HT-29 (cell line): ENCODE measurements at regions not wholly inside any gene's neighbourhood (a gene's known extent, or its start where the extent isn't known, plus 50 kb on each side); places are given as distances from the start of the nearest gene placed in this dataset.
A peak's percentile ranks its signal among the peaks of the same experiment; 100 is the strongest.

Experiments
- DNase-seq: peaks from one replicate; pipeline ENCODE4 v3.0.0-alpha.2; 2015; ENCODE audit warnings: low spot score

- no peak for DNase-seq
These were observed 204.6 kb upstream of the CSF3R start for GRCh38 chr1:36687312-36687711.

- DNase-seq, result no peak
These were observed 193.3 kb upstream of the CSF3R start for GRCh38 chr1:36675931-36676562.

- no peak for DNase-seq
These were observed 192.4 kb upstream of the CSF3R start for GRCh38 chr1:36675106-36675505.

GRCh38 chr1:36673202-36673601, 190.5 kb upstream of the CSF3R start:
- no peak for DNase-seq

GRCh38 chr1:36669262-36669661, 186.5 kb upstream of the CSF3R start:
- no peak for DNase-seq

- no peak for DNase-seq
These were observed 185.1 kb upstream of the CSF3R start for GRCh38 chr1:36667836-36668235.

- no peak for DNase-seq
These were observed 184.5 kb upstream of the CSF3R start for GRCh38 chr1:36667256-36667655.

GRCh38 chr1:36665478-36666080, 182.9 kb upstream of the CSF3R start:
- DNase-seq, result no peak

GRCh38 chr1:36664571-36665287, 182.0 kb upstream of the CSF3R start:
- DNase-seq, result no peak

- DNase-seq, result no peak
These were observed 181.2 kb upstream of the CSF3R start for GRCh38 chr1:36663772-36664430.

GRCh38 chr1:36658838-36659237, 176.1 kb upstream of the CSF3R start:
- DNase-seq, result no peak

GRCh38 chr1:36657826-36658225, 175.1 kb upstream of the CSF3R start:
- DNase-seq, result no peak

- DNase-seq, result no peak
These were observed 174.1 kb upstream of the CSF3R start for GRCh38 chr1:36656838-36657237.

GRCh38 chr1:36656271-36656670, 173.6 kb upstream of the CSF3R start:
- no peak for DNase-seq

GRCh38 chr1:36654586-36654985, 171.9 kb upstream of the CSF3R start:
- no peak for DNase-seq

- peak; percentile 34 for DNase-seq
These were observed 171.1 kb upstream of the CSF3R start for GRCh38 chr1:36653850-36654249.

GRCh38 chr1:36652586-36652985, 169.9 kb upstream of the CSF3R start:
- DNase-seq, result no peak

GRCh38 chr1:36652011-36652410, 169.3 kb upstream of the CSF3R start:
- no peak for DNase-seq

- no peak for DNase-seq
These were observed 168.6 kb upstream of the CSF3R start for GRCh38 chr1:36651176-36651910.

GRCh38 chr1:36650200-36651065, 167.7 kb upstream of the CSF3R start:
- peak; percentile 78 for DNase-seq

- no peak for DNase-seq
These were observed 163.2 kb upstream of the CSF3R start for GRCh38 chr1:36645867-36646266.
